Thyroid gland (tissue), 4 donors: ENCODE measurements at regions not wholly inside any gene's neighbourhood (a gene's known extent, or its start where the extent isn't known, plus 50 kb on each side); places are given as distances from the start of the nearest gene placed in this dataset.

Experiments used
- DNase-seq, 2 donors: peaks; one replicate each; pipeline ENCODE4 v3.0.0-alpha.2; 2019
- H3K27ac ChIP-seq, 3 donors: fragments of 200-600 bp; sonication (generic); 1 replicate in 2 of 3; 2 replicates in 1 of 3; pipeline ENCODE4 v1.5.1; 2016 to 2019; ENCODE audit warnings: mild to moderate bottlenecking in 1 of 3, moderate library complexity in 1 of 3
- H3K27me3 ChIP-seq: fragments of 200-600 bp; sonication (generic); one replicate; pipeline ENCODE4 v1.5.1; 2019
- H3K36me3 ChIP-seq, 2 donors: fragments of 200-600 bp; sonication (generic); one replicate each; pipeline ENCODE4 v1.5.1; 2016 to 2019
- H3K4me1 ChIP-seq, 2 donors: fragments of 200-600 bp; sonication (generic); one replicate each; pipeline ENCODE4 v1.5.1; 2017 to 2019
- H3K4me3 ChIP-seq, 3 donors: fragments of 200-600 bp; sonication (generic); replicated peaks in 1 of 3; 1 replicate in 2 of 3; 2 replicates in 1 of 3; pipeline ENCODE4 v1.5.1; 2016; ENCODE audit warnings: mild to moderate bottlenecking in 1 of 3
- H3K9me3 ChIP-seq: fragments of 200-600 bp; sonication (generic); one replicate; pipeline ENCODE4 v1.5.1; 2017
- CTCF ChIP-seq, 6 experiments: fragments of 200-600 bp in 3 of 6; fragments of 450-650 bp in 3 of 6; sonication (generic) in 3 of 6; IDR thresholded peaks; one replicate each; pipeline ENCODE4 v1.5.1; 2016 to 2019; ENCODE audit warnings: antibody characterized with exemption in 6 of 6, mild to moderate bottlenecking in 2 of 6, inconsistent platforms in 1 of 6, moderate library complexity in 1 of 6
- POLR2A ChIP-seq, 2 donors: fragments of 450-650 bp; IDR thresholded peaks; one replicate each; pipeline ENCODE4 v1.6.1; 2017; ENCODE audit warnings: antibody characterized with exemption in 2 of 2, mild to moderate bottlenecking in 2 of 2, moderate library complexity in 1 of 2
- WGBS, 2 donors: methylation state at CpG; one replicate each; pipeline ENCODE4 v1.1.5; 2017; 5-methylcytosine and 5-hydroxymethylcytosine counted together
- intact Hi-C: fragments of 100-400 bp; cut with DNase I; formaldehyde crosslinking; loops from one replicate; pipeline ENCODE4 v1.15.1; 2023

GRCh38 chr15:29926083-29926388, 103.8 kb upstream of the TJP1 start:
- intact Hi-C loops, result no loop called here
- 81 to 93% methylated on average over 2 of the region's 2 CpGs for WGBS, 2 donors
- Histone ChIP-seq H3K9me3 (no peaks in the 10 kb centered on the region), H3K27me3 (no peaks in the 10 kb centered on the region), H3K27ac (no peak overlapping the region), H3K36me3 (no peaks in the 10 kb centered on the region), H3K4me1 (peaks cover 0 to 12% of the 10 kb centered on the region in 2 donors), H3K4me3 (no peak overlapping the region)
- no peak for DNase-seq
- no peak for TF ChIP-seq POLR2A (IDR thresholded peaks at IDR 0.05)
- peak in 1 of 6 experiments; percentile 28 for TF ChIP-seq CTCF (IDR thresholded peaks at IDR 0.05)

DNA sequence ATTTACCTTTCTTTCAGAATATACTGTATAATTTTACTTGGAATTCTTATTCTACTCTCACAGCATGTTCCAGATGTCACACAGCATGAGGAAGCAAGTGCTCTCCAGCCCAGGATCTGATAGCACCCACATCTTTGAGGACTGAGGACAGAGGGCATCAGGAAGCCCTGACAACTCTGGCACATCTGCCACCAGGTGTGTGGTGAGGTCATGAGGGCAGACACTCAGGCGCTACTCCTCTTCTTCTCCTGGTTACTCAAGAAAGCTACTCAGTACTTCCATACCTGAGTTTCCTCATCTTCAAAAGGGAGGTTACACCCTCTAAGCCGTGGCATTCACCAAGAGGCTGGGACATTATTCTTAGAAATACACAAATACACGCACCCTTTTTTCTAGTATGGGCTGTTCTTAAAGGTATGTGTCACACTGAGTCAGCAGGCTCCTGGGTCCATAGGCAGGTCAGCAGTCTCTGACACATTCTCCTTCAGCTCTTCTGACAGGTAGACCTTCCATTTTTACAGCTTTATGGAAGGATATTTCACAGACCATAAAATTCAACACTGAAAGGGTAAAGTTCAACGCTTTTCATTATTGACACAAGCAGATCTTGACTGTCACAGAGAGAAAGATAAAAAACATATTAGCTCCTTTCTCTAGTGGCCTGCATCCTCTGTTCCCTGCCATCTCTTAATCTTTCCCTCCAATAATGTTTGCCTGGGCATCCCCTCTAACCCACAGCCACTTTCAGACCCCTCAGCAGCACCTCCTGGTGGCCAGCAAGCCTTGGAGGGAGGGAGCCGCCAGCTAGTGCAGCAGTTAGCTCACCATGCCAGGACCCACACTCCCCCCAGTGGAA, 103.2 kb upstream of the TJP1 start:
- Histone ChIP-seq H3K9me3 (no peaks in the 10 kb centered on the region), H3K4me1 (peaks cover 0 to 12% of the 10 kb centered on the region in 2 donors), H3K4me3 (no peak overlapping the region), H3K36me3 (no peaks in the 10 kb centered on the region), H3K27me3 (no peaks in the 10 kb centered on the region), H3K27ac (no peak overlapping the region)
- DNase-seq, result peak; percentile 37 to 45
- intact Hi-C loops, result no loop called here
- WGBS, 2 donors, result 72 to 81% methylated on average over 5 of the region's 5 CpGs
- TF ChIP-seq CTCF (IDR thresholded peaks at IDR 0.05), result peak in 5 of 6 experiments; percentile 7 to 55 (median 46)
- no peak for TF ChIP-seq POLR2A (IDR thresholded peaks at IDR 0.05)

- WGBS, 2 donors, result 10 to 21% methylated on average over 4 of the region's 4 CpGs
- no peak overlapping the region for H3K27ac ChIP-seq
- intact Hi-C loops, result no loop called here
Measured at GRCh38 chr15:29924750-29925149, 102.5 kb upstream of the TJP1 start.

GRCh38 chr15:29922191-29922590, 99.9 kb upstream of the TJP1 start:
- no peak for TF ChIP-seq POLR2A (IDR thresholded peaks at IDR 0.05)
- TF ChIP-seq CTCF (IDR thresholded peaks at IDR 0.05), result no peak
- Histone ChIP-seq H3K4me1 (peaks cover 0 to 12% of the 10 kb centered on the region in 2 donors), H3K9me3 (no peaks in the 10 kb centered on the region), H3K4me3 (no peak overlapping the region), H3K27me3 (no peaks in the 10 kb centered on the region), H3K36me3 (no peaks in the 10 kb centered on the region), H3K27ac (no peak overlapping the region)
- intact Hi-C loops, result no loop called here
- DNase-seq, result no peak

More at GRCh38 chr15:29924750-29925149, 102.5 kb upstream of the TJP1 start:
- H3K9me3 ChIP-seq, result no peaks in the 10 kb centered on the region
- H3K36me3 ChIP-seq, result no peaks in the 10 kb centered on the region
- no peaks in the 10 kb centered on the region for H3K27me3 ChIP-seq
- TF ChIP-seq POLR2A (IDR thresholded peaks at IDR 0.05) (no peak), CTCF (IDR thresholded peaks at IDR 0.05) (no peak)
- no peak overlapping the region for H3K4me3 ChIP-seq
- peaks cover 0 to 12% of the 10 kb centered on the region in 2 donors for H3K4me1 ChIP-seq
- peak; percentile 18 to 35 for DNase-seq

DNA sequence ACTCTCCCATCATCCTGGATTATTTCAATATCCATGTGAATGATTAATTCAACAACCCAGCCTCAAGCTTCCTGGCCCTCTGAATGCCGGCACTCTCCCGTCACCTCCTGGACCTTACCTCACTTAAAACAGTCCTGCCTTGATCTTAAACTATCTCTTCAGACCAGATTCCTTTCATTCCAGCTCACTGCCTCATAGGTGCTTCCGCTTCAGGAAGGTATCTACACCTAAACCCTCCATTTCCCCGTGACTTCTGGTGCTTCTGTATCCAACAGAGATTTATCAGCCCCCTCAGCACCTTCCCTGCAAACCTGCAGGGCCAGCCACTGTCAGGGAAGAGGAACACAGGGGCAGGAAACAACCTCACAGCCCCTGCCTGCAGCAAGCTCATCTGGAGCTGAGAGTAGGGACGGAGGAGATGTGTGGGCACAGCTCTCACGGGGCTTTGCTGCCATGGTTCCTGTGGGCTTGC, 98.9 kb upstream of the TJP1 start:
- intact Hi-C loops, result no loop called here
- WGBS, 2 donors, result 66 to 72% methylated on average over 6 of the region's 6 CpGs
- Histone ChIP-seq H3K36me3 (no peaks in the 10 kb centered on the region), H3K9me3 (no peaks in the 10 kb centered on the region), H3K4me3 (no peak overlapping the region), H3K4me1 (peaks cover 0 to 12% of the 10 kb centered on the region in 2 donors), H3K27me3 (no peaks in the 10 kb centered on the region), H3K27ac (no peak overlapping the region)
- no peak for DNase-seq
- no peak for TF ChIP-seq CTCF (IDR thresholded peaks at IDR 0.05)
- no peak for TF ChIP-seq POLR2A (IDR thresholded peaks at IDR 0.05)
